ENCODE measurements at regions not wholly inside any gene's neighbourhood (a gene's known extent, or its start where the extent isn't known, plus 50 kb on each side); places are given as distances from the start of the nearest gene placed in this dataset.

GRCh38 chr7:131076711-131077181 lies 250.9 kb upstream of the MKLN1 start:
- TF ChIP-seq CTCF (IDR thresholded peaks at IDR 0.05) = no peak
- TF ChIP-seq EP300 (IDR thresholded peaks at IDR 0.05) = no peak
- no peak for TF ChIP-seq POLR2AphosphoS5 (IDR thresholded peaks at IDR 0.05)
- no peak for TF ChIP-seq POLR2A (IDR thresholded peaks at IDR 0.05)

Measured in sigmoid colon (tissue), 4 donors.